Sigmoid colon (tissue), 6 donors: ENCODE measurements at regions not wholly inside any gene's neighbourhood (a gene's known extent, or its start where the extent isn't known, plus 50 kb on each side); places are given as distances from the start of the nearest gene placed in this dataset.

Source experiments
- DNase-seq: peaks from one replicate; pipeline ENCODE4 v3.0.0-alpha.2; 2019
- H3K27ac ChIP-seq, 4 donors: fragments of 200-600 bp; sonication (generic); one replicate each; pipeline ENCODE4 v1.5.1; 2016 to 2019; ENCODE audit warnings: mild to moderate bottlenecking in 1 of 4
- H3K27me3 ChIP-seq, 3 donors: fragments of 200-600 bp; sonication (generic); one replicate each; pipeline ENCODE4 v1.5.1; 2019; ENCODE audit warnings: mild to moderate bottlenecking in 1 of 3
- H3K36me3 ChIP-seq, 4 donors: fragments of 200-600 bp; sonication (generic); one replicate each; pipeline ENCODE4 v1.5.1; 2016 to 2019
- H3K4me1 ChIP-seq, 4 donors: fragments of 200-600 bp; sonication (generic); one replicate each; pipeline ENCODE4 v1.5.1; 2017 to 2019
- H3K4me3 ChIP-seq, 4 donors: fragments of 200-600 bp; sonication (generic); one replicate each; pipeline ENCODE4 v1.5.1; 2017 to 2019; ENCODE audit warnings: mild to moderate bottlenecking in 2 of 4, moderate library complexity in 1 of 4
- H3K9me3 ChIP-seq, 4 donors: fragments of 200-600 bp in 3 of 4; sonication (generic) in 3 of 4; one replicate each; pipeline versions ENCODE4 v1.5.1 to v1.6.1; 2013 to 2019
- CTCF ChIP-seq, 4 experiments: fragments of 450-650 bp in 3 of 4; fragments of 200-600 bp in 1 of 4; IDR thresholded peaks; one replicate each; pipeline ENCODE4 v1.5.1; 2016 to 2019; ENCODE audit warnings: antibody characterized with exemption in 4 of 4, mild to moderate bottlenecking in 3 of 4, moderate library complexity in 2 of 4
- EP300 ChIP-seq, 4 donors: sonication (generic); formaldehyde crosslinking; IDR thresholded peaks; one replicate each; pipeline ENCODE4 v1.6.1; 2017; ENCODE audit warnings: antibody characterized with exemption in 4 of 4
- POLR2A ChIP-seq, 2 donors: fragments of 450-650 bp; IDR thresholded peaks; one replicate each; pipeline ENCODE4 v1.6.1; 2016; ENCODE audit warnings: antibody characterized with exemption in 2 of 2, mild to moderate bottlenecking in 2 of 2, moderate library complexity in 2 of 2
- POLR2AphosphoS5 ChIP-seq, 4 donors: sonication (generic); formaldehyde crosslinking; IDR thresholded peaks; one replicate each; pipeline ENCODE4 v1.6.1; 2017; ENCODE audit warnings: antibody characterized with exemption in 4 of 4
- WGBS, 2 donors: extraction: QIAGEN DNeasy Blood & Tissue Kit; methylation state at CpG; one replicate each; pipeline ENCODE4 v1.1.7; 2013; 5-methylcytosine and 5-hydroxymethylcytosine counted together
- intact Hi-C: fragments of 100-400 bp; cut with DNase I; formaldehyde crosslinking; loops from one replicate; pipeline ENCODE4 v1.15.1; 2023
- donor health status: healthy with polysubstance abuse.
- donor health status: healthy.

DNA sequence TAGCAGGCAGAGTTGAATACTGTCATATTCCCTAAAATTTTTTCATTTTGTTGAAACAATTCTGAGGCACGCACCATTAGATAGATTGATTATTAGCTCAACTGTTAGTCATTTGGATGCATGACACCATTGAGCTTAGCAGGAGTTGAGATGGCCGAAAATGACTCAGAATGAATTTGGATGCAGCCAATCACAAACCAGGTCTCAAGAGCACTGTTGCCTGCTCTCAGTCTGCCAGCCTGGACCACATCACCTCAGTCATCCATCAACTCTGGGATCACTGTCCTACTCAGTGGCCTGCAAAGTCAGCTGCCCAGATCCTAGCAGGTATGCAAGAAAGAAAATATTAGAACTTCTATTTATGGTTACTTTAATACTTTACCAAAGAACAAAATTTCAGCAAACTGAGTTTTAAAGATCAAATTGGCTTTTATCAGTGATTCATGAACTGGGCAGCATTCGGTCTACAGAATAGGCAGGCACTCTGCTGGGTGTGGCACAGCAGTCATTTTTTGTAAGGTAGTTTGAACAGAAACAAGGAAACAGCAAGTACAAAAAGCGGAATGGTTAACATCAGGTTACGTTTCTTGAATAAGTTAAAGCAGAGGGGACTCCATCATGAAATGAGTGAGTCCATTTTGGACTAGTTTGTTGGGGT lies 152.7 kb upstream of the ARHGAP28 start:
- DNase-seq: no peak
- H3K36me3 ChIP-seq: no peaks in the 10 kb centered on the region
- H3K9me3 ChIP-seq: no peaks in the 10 kb centered on the region
- H3K4me3 ChIP-seq: no peak overlapping the region
- no peak overlapping the region for H3K27ac ChIP-seq
- 82 to 89% methylated on average over 5 of the region's 5 CpGs for WGBS, 2 donors
- intact Hi-C loops: no loop called here
- no peak for TF ChIP-seq POLR2AphosphoS5 (IDR thresholded peaks at IDR 0.05)
- no peak for TF ChIP-seq CTCF (IDR thresholded peaks at IDR 0.05)
- TF ChIP-seq POLR2A (IDR thresholded peaks at IDR 0.05): no peak
- TF ChIP-seq EP300 (IDR thresholded peaks at IDR 0.05): no peak
- H3K4me1 ChIP-seq: no peaks in the 10 kb centered on the region
- no peaks in the 10 kb centered on the region for H3K27me3 ChIP-seq

DNA sequence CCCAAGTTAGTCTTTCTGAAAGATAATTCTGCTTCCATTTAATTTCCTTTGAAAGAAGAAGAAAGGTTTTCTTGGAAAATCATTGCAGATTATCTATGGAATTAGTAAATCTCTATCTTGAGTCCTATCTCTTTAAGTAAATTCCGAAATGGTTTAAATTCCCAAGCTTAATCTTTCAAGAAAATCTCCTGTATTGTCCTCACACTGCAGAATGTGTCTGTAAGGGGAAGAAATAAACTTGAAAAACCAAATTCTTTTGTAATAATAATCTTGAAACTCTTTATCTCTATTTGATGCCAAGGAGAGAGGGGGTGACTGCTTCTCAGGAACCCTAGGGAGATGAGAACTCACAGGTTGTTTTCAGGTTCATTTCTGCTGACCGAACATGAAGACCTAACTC lies 150.8 kb upstream of the ARHGAP28 start:
- intact Hi-C loops: no loop called here
- no peaks in the 10 kb centered on the region for H3K27me3 ChIP-seq
- TF ChIP-seq CTCF (IDR thresholded peaks at IDR 0.05) (no peak), POLR2AphosphoS5 (IDR thresholded peaks at IDR 0.05) (no peak), EP300 (IDR thresholded peaks at IDR 0.05) (no peak)
- no peaks in the 10 kb centered on the region for H3K4me1 ChIP-seq
- WGBS, 2 donors: 69 to 73% methylated on average over 2 of the region's 2 CpGs
- no peak for DNase-seq
- no peaks in the 10 kb centered on the region for H3K36me3 ChIP-seq
- no peak overlapping the region for H3K27ac ChIP-seq
- H3K9me3 ChIP-seq: peaks cover 0 to 5% (median 0%) of the 10 kb centered on the region in 4 donors
- H3K4me3 ChIP-seq: no peak overlapping the region

GRCh38 chr18:6579486-6579885 lies 150.0 kb upstream of the ARHGAP28 start:
- H3K27ac ChIP-seq: no peak overlapping the region
- H3K27me3 ChIP-seq: no peaks in the 10 kb centered on the region
- 51 to 69% methylated on average over 5 of the region's 5 CpGs for WGBS, 2 donors
- peaks cover 0 to 9% (median 1%) of the 10 kb centered on the region in 4 donors for H3K9me3 ChIP-seq
- no peak overlapping the region for H3K4me3 ChIP-seq
- no peak for DNase-seq
- no peak for TF ChIP-seq CTCF (IDR thresholded peaks at IDR 0.05)
- TF ChIP-seq POLR2A (IDR thresholded peaks at IDR 0.05): no peak
- TF ChIP-seq EP300 (IDR thresholded peaks at IDR 0.05): no peak
- TF ChIP-seq POLR2AphosphoS5 (IDR thresholded peaks at IDR 0.05): no peak
- H3K36me3 ChIP-seq: no peaks in the 10 kb centered on the region
- no peaks in the 10 kb centered on the region for H3K4me1 ChIP-seq
- intact Hi-C loops: no loop called here

- WGBS, 2 donors: 60 to 88% methylated on average over 1 of the region's 1 CpG
- no peak overlapping the region for H3K27ac ChIP-seq
- peaks cover 0 to 9% (median 1%) of the 10 kb centered on the region in 4 donors for H3K9me3 ChIP-seq
- no peaks in the 10 kb centered on the region for H3K4me1 ChIP-seq
- no peak for DNase-seq
- no peaks in the 10 kb centered on the region for H3K36me3 ChIP-seq
- no peaks in the 10 kb centered on the region for H3K27me3 ChIP-seq
- H3K4me3 ChIP-seq: no peak overlapping the region
- intact Hi-C loops: no loop called here
- no peak for TF ChIP-seq CTCF (IDR thresholded peaks at IDR 0.05)
- TF ChIP-seq POLR2AphosphoS5 (IDR thresholded peaks at IDR 0.05): no peak
- TF ChIP-seq POLR2A (IDR thresholded peaks at IDR 0.05): no peak
- TF ChIP-seq EP300 (IDR thresholded peaks at IDR 0.05): no peak
Observed at GRCh38 chr18:6580401-6580800, 149.1 kb upstream of the ARHGAP28 start.

GRCh38 chr18:6589923-6590322 lies 139.6 kb upstream of the ARHGAP28 start:
- Histone ChIP-seq H3K4me1 (no peaks in the 10 kb centered on the region), H3K4me3 (no peak overlapping the region), H3K27ac (no peak overlapping the region), H3K9me3 (no peaks in the 10 kb centered on the region), H3K36me3 (no peaks in the 10 kb centered on the region), H3K27me3 (no peaks in the 10 kb centered on the region)
- intact Hi-C loops: no loop called here
- TF ChIP-seq POLR2AphosphoS5 (IDR thresholded peaks at IDR 0.05) (no peak), CTCF (IDR thresholded peaks at IDR 0.05) (no peak), POLR2A (IDR thresholded peaks at IDR 0.05) (no peak), EP300 (IDR thresholded peaks at IDR 0.05) (no peak)
- no peak for DNase-seq
- WGBS, 2 donors: 73 to 76% methylated on average over 1 of the region's 1 CpG
